Breast epithelium (tissue), 3 donors: ENCODE measurements at regions not wholly inside any gene's neighbourhood (a gene's known extent, or its start where the extent isn't known, plus 50 kb on each side); places are given as distances from the start of the nearest gene placed in this dataset.

Experiments
- POLR2A ChIP-seq: fragments of 450-650 bp; IDR thresholded peaks from one replicate; pipeline ENCODE4 v1.6.1; 2016; ENCODE audit warnings: antibody characterized with exemption, mild to moderate bottlenecking, moderate library complexity
- TF ChIP-seq, protein P1 (sequence below), 3 donors: fragments of 450-650 bp; IDR thresholded peaks; one replicate each; pipeline ENCODE4 v1.5.1; 2016 to 2017; ENCODE audit warnings: antibody characterized with exemption in 3 of 3, mild to moderate bottlenecking in 3 of 3, moderate library complexity in 3 of 3

DNA sequence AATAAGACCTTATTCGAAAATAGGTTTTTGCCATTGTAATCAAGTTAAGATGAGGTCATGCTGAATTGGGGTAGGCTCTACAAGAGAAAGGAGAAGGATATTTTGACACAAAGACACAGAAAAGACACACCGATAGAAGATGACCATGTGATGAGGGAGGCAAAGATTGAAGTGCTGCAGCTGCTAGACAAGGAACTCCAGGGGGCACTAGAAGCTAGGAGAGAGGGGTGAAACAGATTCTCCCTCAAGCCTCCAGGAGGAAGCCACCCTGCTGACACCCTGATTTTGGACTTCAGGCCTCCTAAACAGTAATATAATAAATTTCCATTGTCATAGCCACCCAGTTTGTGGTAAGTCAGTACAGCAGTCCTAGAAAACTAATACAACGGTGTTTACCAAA, 506.8 kb upstream of the CAMK1G start:
- TF ChIP-seq, protein P1, sequence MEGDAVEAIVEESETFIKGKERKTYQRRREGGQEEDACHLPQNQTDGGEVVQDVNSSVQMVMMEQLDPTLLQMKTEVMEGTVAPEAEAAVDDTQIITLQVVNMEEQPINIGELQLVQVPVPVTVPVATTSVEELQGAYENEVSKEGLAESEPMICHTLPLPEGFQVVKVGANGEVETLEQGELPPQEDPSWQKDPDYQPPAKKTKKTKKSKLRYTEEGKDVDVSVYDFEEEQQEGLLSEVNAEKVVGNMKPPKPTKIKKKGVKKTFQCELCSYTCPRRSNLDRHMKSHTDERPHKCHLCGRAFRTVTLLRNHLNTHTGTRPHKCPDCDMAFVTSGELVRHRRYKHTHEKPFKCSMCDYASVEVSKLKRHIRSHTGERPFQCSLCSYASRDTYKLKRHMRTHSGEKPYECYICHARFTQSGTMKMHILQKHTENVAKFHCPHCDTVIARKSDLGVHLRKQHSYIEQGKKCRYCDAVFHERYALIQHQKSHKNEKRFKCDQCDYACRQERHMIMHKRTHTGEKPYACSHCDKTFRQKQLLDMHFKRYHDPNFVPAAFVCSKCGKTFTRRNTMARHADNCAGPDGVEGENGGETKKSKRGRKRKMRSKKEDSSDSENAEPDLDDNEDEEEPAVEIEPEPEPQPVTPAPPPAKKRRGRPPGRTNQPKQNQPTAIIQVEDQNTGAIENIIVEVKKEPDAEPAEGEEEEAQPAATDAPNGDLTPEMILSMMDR (IDR thresholded peaks at IDR 0.05): no peak
- no peak for TF ChIP-seq POLR2A
